ENCODE measurements at regions not wholly inside any gene's neighbourhood (a gene's known extent, or its start where the extent isn't known, plus 50 kb on each side); places are given as distances from the start of the nearest gene placed in this dataset.

DNA sequence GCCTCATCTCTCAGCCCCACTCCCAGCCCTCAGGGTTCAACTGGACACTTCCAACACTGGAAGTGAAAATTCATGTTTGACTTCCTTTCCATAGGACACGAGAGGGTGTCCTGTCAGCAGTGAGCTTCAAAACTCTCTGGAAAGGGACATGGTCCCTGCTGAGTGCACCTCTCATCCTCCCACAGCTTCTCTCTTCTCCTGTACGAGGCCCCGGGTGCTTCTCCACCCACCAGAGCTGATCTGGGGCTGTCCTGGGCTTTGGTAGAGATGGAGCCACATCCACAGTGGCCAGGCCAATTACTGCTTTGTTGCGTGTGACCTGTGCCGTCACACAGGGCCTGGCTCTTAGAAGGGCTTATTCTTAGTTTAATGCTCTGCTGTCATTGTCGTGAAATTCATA lies 182.3 kb downstream of the RRAGC start:
- no peak overlapping the region for H3K4me3 ChIP-seq (ENCODE audit: low read depth, low read length)
- DNase-seq (ENCODE audit: low read depth): no peak
- TF ChIP-seq, protein P1, sequence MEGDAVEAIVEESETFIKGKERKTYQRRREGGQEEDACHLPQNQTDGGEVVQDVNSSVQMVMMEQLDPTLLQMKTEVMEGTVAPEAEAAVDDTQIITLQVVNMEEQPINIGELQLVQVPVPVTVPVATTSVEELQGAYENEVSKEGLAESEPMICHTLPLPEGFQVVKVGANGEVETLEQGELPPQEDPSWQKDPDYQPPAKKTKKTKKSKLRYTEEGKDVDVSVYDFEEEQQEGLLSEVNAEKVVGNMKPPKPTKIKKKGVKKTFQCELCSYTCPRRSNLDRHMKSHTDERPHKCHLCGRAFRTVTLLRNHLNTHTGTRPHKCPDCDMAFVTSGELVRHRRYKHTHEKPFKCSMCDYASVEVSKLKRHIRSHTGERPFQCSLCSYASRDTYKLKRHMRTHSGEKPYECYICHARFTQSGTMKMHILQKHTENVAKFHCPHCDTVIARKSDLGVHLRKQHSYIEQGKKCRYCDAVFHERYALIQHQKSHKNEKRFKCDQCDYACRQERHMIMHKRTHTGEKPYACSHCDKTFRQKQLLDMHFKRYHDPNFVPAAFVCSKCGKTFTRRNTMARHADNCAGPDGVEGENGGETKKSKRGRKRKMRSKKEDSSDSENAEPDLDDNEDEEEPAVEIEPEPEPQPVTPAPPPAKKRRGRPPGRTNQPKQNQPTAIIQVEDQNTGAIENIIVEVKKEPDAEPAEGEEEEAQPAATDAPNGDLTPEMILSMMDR (IDR thresholded peaks at IDR 0.05; ENCODE audit: insufficient read depth, low read depth, low read length): no peak

DNA sequence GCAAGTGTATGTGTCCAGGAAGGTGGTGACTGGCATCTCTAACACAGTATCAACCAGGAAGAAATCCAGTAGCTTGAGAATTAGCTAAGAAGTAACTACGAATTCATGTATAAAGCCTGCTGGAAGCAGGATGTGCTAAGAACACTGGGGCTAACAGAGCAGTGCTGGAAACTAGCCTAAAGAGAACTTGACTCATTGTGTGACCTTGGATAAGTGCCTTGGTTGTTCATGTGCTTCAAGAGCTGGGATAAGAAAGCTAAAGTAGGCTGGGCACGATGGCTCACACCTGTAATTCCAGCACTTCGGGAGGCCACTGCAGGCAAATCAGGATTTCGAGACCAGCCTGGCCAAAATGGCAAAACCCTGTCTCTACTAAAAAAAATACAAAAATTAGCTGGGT lies 186.9 kb downstream of the RRAGC start:
- H3K4me3 ChIP-seq (ENCODE audit: low read depth, low read length): no peak overlapping the region
- TF ChIP-seq, protein P1 (IDR thresholded peaks at IDR 0.05; ENCODE audit: insufficient read depth, low read depth, low read length): no peak
- no peak for DNase-seq (ENCODE audit: low read depth)

- no peak for DNase-seq (ENCODE audit: low read depth)
These were observed 188.4 kb downstream of the RRAGC start for GRCh38 chr1:38671221-38671620.

GRCh38 chr1:38670544-38671122 lies 188.9 kb downstream of the RRAGC start:
- TF ChIP-seq, protein P1 (IDR thresholded peaks at IDR 0.05; ENCODE audit: insufficient read depth, low read depth, low read length): no peak
- H3K4me3 ChIP-seq (ENCODE audit: low read depth, low read length): no peak overlapping the region
- DNase-seq (ENCODE audit: low read depth): no peak

More at GRCh38 chr1:38671221-38671620, 188.4 kb downstream of the RRAGC start:
- TF ChIP-seq, protein P1 (IDR thresholded peaks at IDR 0.05; ENCODE audit: insufficient read depth, low read depth, low read length): no peak
- no peak overlapping the region for H3K4me3 ChIP-seq (ENCODE audit: low read depth, low read length)

DNA sequence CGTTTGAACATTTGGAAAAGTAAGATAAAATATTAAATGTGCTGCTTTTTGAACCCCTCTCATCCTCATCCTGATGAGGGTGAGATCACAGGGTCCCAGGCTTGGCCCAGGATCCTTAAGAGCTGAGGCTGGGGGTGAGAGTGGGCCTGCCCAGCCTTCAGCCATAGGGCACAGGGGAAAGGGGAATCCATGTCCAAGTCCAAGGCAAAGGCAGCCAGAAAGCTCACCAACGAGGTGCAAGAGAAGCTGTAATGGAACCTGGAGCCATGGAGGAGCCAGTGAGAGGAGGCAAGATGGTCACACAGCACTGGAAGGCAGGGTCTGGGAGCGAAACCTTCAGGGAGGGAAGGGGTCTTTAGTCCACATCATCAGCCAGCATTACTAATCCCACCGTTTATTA lies 191.9 kb downstream of the RRAGC start:
- TF ChIP-seq, protein P1 (IDR thresholded peaks at IDR 0.05; ENCODE audit: insufficient read depth, low read depth, low read length): no peak
- H3K4me3 ChIP-seq (ENCODE audit: low read depth, low read length): no peak overlapping the region
- no peak for DNase-seq (ENCODE audit: low read depth)

DNA sequence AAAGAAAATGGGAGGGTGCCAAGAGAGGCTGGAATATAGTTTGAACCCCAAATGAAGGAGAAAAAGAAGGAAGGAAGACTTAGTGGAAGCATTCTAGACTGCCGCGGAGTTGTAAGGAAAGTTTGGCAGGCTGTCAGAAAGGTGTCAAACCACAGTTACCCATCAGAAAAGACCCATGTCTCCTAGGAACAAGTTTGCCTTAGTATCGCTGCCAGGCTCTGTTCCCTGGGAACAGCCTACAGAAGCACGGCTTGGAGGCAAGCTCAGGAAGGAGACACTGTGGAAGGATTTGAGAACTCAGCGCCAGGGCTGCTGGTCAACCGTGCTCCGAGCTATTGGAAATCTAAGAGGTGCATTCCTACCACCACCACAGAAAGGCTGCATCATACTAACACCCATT lies 197.4 kb downstream of the RRAGC start:
- DNase-seq (ENCODE audit: low read depth): no peak
- TF ChIP-seq, protein P1 (IDR thresholded peaks at IDR 0.05; ENCODE audit: insufficient read depth, low read depth, low read length): no peak
- H3K4me3 ChIP-seq (ENCODE audit: low read depth, low read length): no peak overlapping the region

- no peak overlapping the region for H3K4me3 ChIP-seq (ENCODE audit: low read depth, low read length)
- DNase-seq (ENCODE audit: low read depth): no peak
- TF ChIP-seq, protein P1 (IDR thresholded peaks at IDR 0.05; ENCODE audit: insufficient read depth, low read depth, low read length): no peak
These were observed 200.7 kb downstream of the RRAGC start for GRCh38 chr1:38658883-38659282.

All from fibroblast of villous mesenchyme (primary cell).